GM19238 (cell line): ENCODE measurements at regions not wholly inside any gene's neighbourhood (a gene's known extent, or its start where the extent isn't known, plus 50 kb on each side); places are given as distances from the start of the nearest gene placed in this dataset.

Source experiments
- DNase-seq: peaks from one replicate; pipeline ENCODE4 v3.0.0; 2011; ENCODE audit warnings: low spot score; ENCODE audit not compliant: insufficient read length

- no peak for DNase-seq
These were observed 292.4 kb upstream of the SETBP1 start for GRCh38 chr18:44388329-44388728.

- DNase-seq: no peak
These were observed 287.8 kb upstream of the SETBP1 start for GRCh38 chr18:44392933-44393332.

- DNase-seq: no peak
These were observed 287.3 kb upstream of the SETBP1 start for GRCh38 chr18:44393406-44393805.

GRCh38 chr18:44396550-44396949 lies 284.1 kb upstream of the SETBP1 start:
- no peak for DNase-seq

GRCh38 chr18:44409071-44409470 lies 271.6 kb upstream of the SETBP1 start:
- DNase-seq: no peak

GRCh38 chr18:44409515-44409914 lies 271.2 kb upstream of the SETBP1 start:
- no peak for DNase-seq

- DNase-seq: no peak
These were observed 269.9 kb upstream of the SETBP1 start for GRCh38 chr18:44410740-44411139.

GRCh38 chr18:44411262-44411905 lies 269.3 kb upstream of the SETBP1 start:
- DNase-seq: no peak

- no peak for DNase-seq
These were observed 268.7 kb upstream of the SETBP1 start for GRCh38 chr18:44411976-44412375.

- DNase-seq: no peak
These were observed 256.7 kb upstream of the SETBP1 start for GRCh38 chr18:44423814-44424644.

- no peak for DNase-seq
These were observed 256.0 kb upstream of the SETBP1 start for GRCh38 chr18:44424645-44425035.

GRCh38 chr18:44425161-44425560 lies 255.5 kb upstream of the SETBP1 start:
- DNase-seq: no peak

- DNase-seq: no peak
These were observed 243.1 kb upstream of the SETBP1 start for GRCh38 chr18:44437603-44438002.

GRCh38 chr18:44450226-44450625 lies 230.5 kb upstream of the SETBP1 start:
- no peak for DNase-seq

- no peak for DNase-seq
These were observed 228.3 kb upstream of the SETBP1 start for GRCh38 chr18:44452346-44452745.

GRCh38 chr18:44453505-44453904 lies 227.2 kb upstream of the SETBP1 start:
- DNase-seq: no peak

- DNase-seq: no peak
These were observed 221.9 kb upstream of the SETBP1 start for GRCh38 chr18:44458777-44459176.

- DNase-seq: no peak
These were observed 216.1 kb upstream of the SETBP1 start for GRCh38 chr18:44464398-44465180.

- no peak for DNase-seq
These were observed 215.3 kb upstream of the SETBP1 start for GRCh38 chr18:44465381-44465841.

GRCh38 chr18:44466997-44467396 lies 213.7 kb upstream of the SETBP1 start:
- no peak for DNase-seq

GRCh38 chr18:44467718-44468117 lies 213.0 kb upstream of the SETBP1 start:
- DNase-seq: no peak
